Epithelial cell of esophagus (primary cell): ENCODE measurements at regions not wholly inside any gene's neighbourhood (a gene's known extent, or its start where the extent isn't known, plus 50 kb on each side); places are given as distances from the start of the nearest gene placed in this dataset.
"Not testable (repeated sequence)": the region's sequence is repeated elsewhere in the genome, so short reads cannot be mapped to it uniquely, and the experiment has no call there.

Source experiments
- DNase-seq: peaks from one replicate; pipeline ENCODE4 v3.0.0; 2010; ENCODE audit warnings: low read depth
- H3K4me3 ChIP-seq: 2 replicates; pipeline ENCODE4 v1.5.1; 2011; ENCODE audit warnings: mild to moderate bottlenecking, low read length, control low read depth
- TF ChIP-seq, protein P1 (sequence below): IDR thresholded peaks from 2 replicates; pipeline ENCODE4 v1.5.1; 2011; ENCODE audit warnings: low read depth, mild to moderate bottlenecking, low read length, control low read depth, inconsistent platforms; ENCODE audit not compliant: insufficient read depth; ENCODE audit errors: missing control alignments

DNA sequence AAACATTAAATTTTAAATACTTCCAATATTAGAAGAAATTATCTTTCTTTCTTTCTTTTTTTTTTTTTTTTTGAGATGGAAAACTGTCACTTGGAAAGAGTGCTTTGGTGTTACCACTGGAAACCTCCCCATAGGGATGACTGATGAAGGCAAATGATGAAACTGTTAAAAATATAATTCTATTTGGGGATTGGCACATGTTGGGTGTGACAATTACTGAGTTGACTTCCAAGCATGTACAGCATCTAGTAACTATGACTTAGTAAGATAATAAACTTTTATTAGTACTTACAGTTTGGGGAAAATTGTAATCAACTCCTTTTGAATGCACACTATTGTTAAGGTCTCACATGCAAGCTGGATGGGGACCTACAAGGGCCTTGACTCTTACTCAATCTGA lies 592.5 kb downstream of the KCTD12 start:
- TF ChIP-seq, protein P1, sequence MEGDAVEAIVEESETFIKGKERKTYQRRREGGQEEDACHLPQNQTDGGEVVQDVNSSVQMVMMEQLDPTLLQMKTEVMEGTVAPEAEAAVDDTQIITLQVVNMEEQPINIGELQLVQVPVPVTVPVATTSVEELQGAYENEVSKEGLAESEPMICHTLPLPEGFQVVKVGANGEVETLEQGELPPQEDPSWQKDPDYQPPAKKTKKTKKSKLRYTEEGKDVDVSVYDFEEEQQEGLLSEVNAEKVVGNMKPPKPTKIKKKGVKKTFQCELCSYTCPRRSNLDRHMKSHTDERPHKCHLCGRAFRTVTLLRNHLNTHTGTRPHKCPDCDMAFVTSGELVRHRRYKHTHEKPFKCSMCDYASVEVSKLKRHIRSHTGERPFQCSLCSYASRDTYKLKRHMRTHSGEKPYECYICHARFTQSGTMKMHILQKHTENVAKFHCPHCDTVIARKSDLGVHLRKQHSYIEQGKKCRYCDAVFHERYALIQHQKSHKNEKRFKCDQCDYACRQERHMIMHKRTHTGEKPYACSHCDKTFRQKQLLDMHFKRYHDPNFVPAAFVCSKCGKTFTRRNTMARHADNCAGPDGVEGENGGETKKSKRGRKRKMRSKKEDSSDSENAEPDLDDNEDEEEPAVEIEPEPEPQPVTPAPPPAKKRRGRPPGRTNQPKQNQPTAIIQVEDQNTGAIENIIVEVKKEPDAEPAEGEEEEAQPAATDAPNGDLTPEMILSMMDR = no peak
- no peak overlapping the region for H3K4me3 ChIP-seq
- peak; percentile 8 for DNase-seq

GRCh38 chr13:76293346-76293745 lies 592.9 kb downstream of the KCTD12 start:
- no peak overlapping the region for H3K4me3 ChIP-seq
- DNase-seq = peak; percentile 63
- TF ChIP-seq, protein P1 = no peak

DNA sequence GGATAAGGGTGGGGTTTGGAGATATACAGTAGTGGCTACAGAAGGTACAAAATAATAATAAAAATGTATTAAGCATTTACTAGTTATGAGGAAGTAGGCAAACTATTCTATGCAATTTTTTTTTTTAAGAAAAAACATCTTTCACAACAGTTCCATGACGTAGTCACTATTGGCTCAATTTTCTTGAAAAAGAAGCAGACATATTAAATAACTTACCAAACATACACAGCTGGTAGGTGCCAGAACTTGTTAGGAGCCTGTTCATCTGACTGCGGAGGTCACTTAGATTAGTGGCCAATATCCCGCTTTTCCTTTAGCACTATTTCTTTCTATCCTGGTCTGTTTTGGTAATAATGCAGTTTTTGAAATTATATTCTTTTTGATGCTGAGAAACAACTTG lies 593.5 kb downstream of the KCTD12 start:
- H3K4me3 ChIP-seq = no peak overlapping the region
- DNase-seq = peak; percentile 45
- TF ChIP-seq, protein P1 = no peak

DNA sequence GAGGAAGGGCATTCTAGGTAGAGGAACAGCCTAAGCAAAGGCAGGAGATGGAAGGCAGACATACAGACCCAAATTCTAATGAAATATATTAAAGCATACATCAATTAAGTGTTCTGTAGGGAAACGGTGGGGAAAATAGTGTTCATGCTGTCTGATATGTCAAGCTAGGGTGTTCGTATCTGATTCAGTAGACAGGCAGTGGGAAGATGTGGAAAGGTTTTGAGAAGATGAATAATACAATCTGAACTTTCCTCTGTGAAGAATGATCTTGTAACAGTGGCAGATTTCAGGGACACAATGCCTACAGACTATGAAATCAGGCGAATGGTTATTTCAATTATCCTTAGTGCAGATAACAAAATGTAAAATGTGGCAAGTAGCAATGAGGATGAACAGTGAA lies 594.2 kb downstream of the KCTD12 start:
- DNase-seq = no peak
- no peak overlapping the region for H3K4me3 ChIP-seq
- TF ChIP-seq, protein P1 = no peak

- DNase-seq = no peak
- TF ChIP-seq, protein P1 = no peak
- H3K4me3 ChIP-seq = no peak overlapping the region
Observed at GRCh38 chr13:76289558-76289957, 596.6 kb downstream of the KCTD12 start.

GRCh38 chr13:76286178-76286577 lies 600.0 kb downstream of the KCTD12 start:
- H3K4me3 ChIP-seq = no peak overlapping the region
- TF ChIP-seq, protein P1 = no peak
- DNase-seq = no peak

- TF ChIP-seq, protein P1 = no peak
- no peak for DNase-seq
- H3K4me3 ChIP-seq = no peak overlapping the region
Observed at GRCh38 chr13:76285463-76285862, 600.7 kb downstream of the KCTD12 start.

DNA sequence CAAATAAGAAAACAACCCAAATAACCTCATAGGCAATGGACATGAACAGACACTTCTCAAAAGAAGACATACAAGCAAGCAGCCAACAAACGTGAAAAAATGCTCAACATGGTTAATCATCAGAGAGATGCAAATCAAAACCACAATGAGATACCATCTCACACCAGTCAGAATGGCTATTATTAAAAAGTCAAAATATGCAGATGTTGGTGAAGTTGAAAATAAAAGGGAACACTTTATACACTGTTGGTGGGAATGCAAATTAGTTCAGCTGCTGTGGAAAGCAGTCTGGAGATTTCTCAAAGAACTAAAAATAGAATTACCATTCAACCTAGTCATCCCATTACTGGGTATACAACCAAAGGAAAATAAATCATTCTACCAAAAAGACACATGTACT lies 606.4 kb downstream of the KCTD12 start:
- DNase-seq, H3K4me3 ChIP-seq: not testable (repeated sequence)
